Left kidney (tissue), 1 donor: ENCODE measurements at regions not wholly inside any gene's neighbourhood (a gene's known extent, or its start where the extent isn't known, plus 50 kb on each side); places are given as distances from the start of the nearest gene placed in this dataset.

Experiments used
- DNase-seq: peaks from one replicate; pipeline ENCODE4 v3.0.0-alpha.2; 2013

- DNase-seq = peak; percentile 14
These were observed 226.7 kb upstream of the MYOCD start for GRCh38 chr17:12438813-12439586.

- no peak for DNase-seq
These were observed 220.4 kb upstream of the MYOCD start for GRCh38 chr17:12445331-12445730.

GRCh38 chr17:12457493-12457892 lies 208.2 kb upstream of the MYOCD start:
- DNase-seq = no peak

- DNase-seq = no peak
These were observed 206.0 kb upstream of the MYOCD start for GRCh38 chr17:12459736-12460135.

- DNase-seq = no peak
These were observed 202.6 kb upstream of the MYOCD start for GRCh38 chr17:12463102-12463501.

GRCh38 chr17:12472252-12473173 lies 193.2 kb upstream of the MYOCD start:
- no peak for DNase-seq

- DNase-seq = no peak
These were observed 187.4 kb upstream of the MYOCD start for GRCh38 chr17:12478311-12478710.

- DNase-seq = no peak
These were observed 180.3 kb upstream of the MYOCD start for GRCh38 chr17:12485361-12485906.

- DNase-seq = no peak
These were observed 176.4 kb upstream of the MYOCD start for GRCh38 chr17:12489325-12489724.

GRCh38 chr17:12492450-12492849 lies 173.2 kb upstream of the MYOCD start:
- DNase-seq = no peak

GRCh38 chr17:12505866-12506265 lies 159.8 kb upstream of the MYOCD start:
- DNase-seq = no peak

GRCh38 chr17:12507026-12507595 lies 158.6 kb upstream of the MYOCD start:
- DNase-seq = no peak

GRCh38 chr17:12509801-12510200 lies 155.9 kb upstream of the MYOCD start:
- DNase-seq = no peak

- DNase-seq = no peak
These were observed 155.2 kb upstream of the MYOCD start for GRCh38 chr17:12510535-12510934.

GRCh38 chr17:12512694-12513355 lies 152.9 kb upstream of the MYOCD start:
- DNase-seq = no peak

- DNase-seq = no peak
These were observed 151.1 kb upstream of the MYOCD start for GRCh38 chr17:12514596-12514995.

GRCh38 chr17:12519956-12520594 lies 145.6 kb upstream of the MYOCD start:
- DNase-seq = no peak

GRCh38 chr17:12521416-12521815 lies 144.3 kb upstream of the MYOCD start:
- DNase-seq = no peak

GRCh38 chr17:12522336-12522735 lies 143.4 kb upstream of the MYOCD start:
- no peak for DNase-seq

- peak; percentile 28 for DNase-seq
These were observed 142.9 kb upstream of the MYOCD start for GRCh38 chr17:12522743-12523183.

- no peak for DNase-seq
These were observed 142.4 kb upstream of the MYOCD start for GRCh38 chr17:12523244-12523643.
